ENCODE measurements at regions not wholly inside any gene's neighbourhood (a gene's known extent, or its start where the extent isn't known, plus 50 kb on each side); places are given as distances from the start of the nearest gene placed in this dataset.
A peak's percentile ranks its signal among the peaks of the same experiment; 100 is the strongest.

DNA sequence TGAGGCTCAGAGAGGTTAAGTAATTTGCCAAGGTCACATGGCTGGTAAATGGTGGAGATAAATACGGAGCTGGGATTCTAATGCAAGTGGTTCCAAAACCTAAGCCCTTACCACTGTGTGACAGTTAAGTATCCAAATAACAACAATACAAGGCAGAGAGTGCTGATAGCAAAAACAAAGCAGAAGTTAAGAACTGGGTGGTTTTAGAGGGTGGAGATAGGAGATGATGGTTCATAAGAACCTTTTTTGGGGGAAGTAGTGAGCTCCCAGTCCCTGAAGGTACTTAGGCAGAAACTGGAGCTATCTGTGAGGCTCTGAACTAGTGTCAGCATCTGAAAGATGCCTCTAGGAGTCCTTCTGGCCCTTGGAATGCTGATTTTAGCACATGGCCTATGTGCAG lies 56.2 kb upstream of the UBE2L5 start:
- no peak for DNase-seq (ENCODE audit: low read depth)
- TF ChIP-seq, protein P1, sequence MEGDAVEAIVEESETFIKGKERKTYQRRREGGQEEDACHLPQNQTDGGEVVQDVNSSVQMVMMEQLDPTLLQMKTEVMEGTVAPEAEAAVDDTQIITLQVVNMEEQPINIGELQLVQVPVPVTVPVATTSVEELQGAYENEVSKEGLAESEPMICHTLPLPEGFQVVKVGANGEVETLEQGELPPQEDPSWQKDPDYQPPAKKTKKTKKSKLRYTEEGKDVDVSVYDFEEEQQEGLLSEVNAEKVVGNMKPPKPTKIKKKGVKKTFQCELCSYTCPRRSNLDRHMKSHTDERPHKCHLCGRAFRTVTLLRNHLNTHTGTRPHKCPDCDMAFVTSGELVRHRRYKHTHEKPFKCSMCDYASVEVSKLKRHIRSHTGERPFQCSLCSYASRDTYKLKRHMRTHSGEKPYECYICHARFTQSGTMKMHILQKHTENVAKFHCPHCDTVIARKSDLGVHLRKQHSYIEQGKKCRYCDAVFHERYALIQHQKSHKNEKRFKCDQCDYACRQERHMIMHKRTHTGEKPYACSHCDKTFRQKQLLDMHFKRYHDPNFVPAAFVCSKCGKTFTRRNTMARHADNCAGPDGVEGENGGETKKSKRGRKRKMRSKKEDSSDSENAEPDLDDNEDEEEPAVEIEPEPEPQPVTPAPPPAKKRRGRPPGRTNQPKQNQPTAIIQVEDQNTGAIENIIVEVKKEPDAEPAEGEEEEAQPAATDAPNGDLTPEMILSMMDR (IDR thresholded peaks at IDR 0.05; ENCODE audit: insufficient read depth, low read depth, low read length, missing control alignments) = no peak
- H3K4me3 ChIP-seq (ENCODE audit: low read depth, low read length) = no peak overlapping the region

- no peak overlapping the region for H3K4me3 ChIP-seq (ENCODE audit: low read depth, low read length)
- TF ChIP-seq, protein P1 (IDR thresholded peaks at IDR 0.05; ENCODE audit: insufficient read depth, low read depth, low read length, missing control alignments) = no peak
- DNase-seq (ENCODE audit: low read depth) = no peak
Observed at GRCh38 chr13:30367296-30367695, 55.0 kb upstream of the UBE2L5 start.

DNA sequence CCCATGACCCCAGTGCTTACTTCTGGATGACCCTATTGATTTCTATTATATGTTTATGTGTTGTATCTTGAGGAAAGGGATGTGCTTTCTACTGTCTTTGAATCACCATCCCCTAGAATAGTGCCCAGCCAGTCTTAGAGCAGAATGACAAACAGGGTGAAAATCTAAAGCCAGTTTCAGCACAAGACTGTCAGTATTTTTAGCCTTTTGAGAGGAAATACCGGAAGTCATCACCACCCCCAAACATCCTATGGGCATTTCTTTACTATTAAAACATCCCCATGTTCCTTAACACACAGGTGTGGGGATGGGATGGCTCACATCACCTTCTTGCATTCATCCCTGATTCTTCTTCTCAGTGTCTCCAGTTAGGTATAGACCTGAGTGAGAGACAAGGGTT lies 52.1 kb upstream of the UBE2L5 start:
- peak; percentile 36 for DNase-seq (ENCODE audit: low read depth)
- TF ChIP-seq, protein P1 (IDR thresholded peaks at IDR 0.05; ENCODE audit: insufficient read depth, low read depth, low read length, missing control alignments) = no peak
- no peak overlapping the region for H3K4me3 ChIP-seq (ENCODE audit: low read depth, low read length)

- peak overlapping the region; percentile 1; the same call in 1 of the 2 replicates for H3K4me3 ChIP-seq (ENCODE audit: low read depth, low read length)
- no peak for DNase-seq (ENCODE audit: low read depth)
- TF ChIP-seq, protein P1 (IDR thresholded peaks at IDR 0.05; ENCODE audit: insufficient read depth, low read depth, low read length, missing control alignments) = no peak
Observed at GRCh38 chr13:30370916-30371521, 51.3 kb upstream of the UBE2L5 start.

GRCh38 chr13:30371649-30372265 lies 50.5 kb upstream of the UBE2L5 start:
- peak overlapping the region; percentile 73 for H3K4me3 ChIP-seq (ENCODE audit: low read depth, low read length)
- DNase-seq (ENCODE audit: low read depth) = peak; percentile 97
- TF ChIP-seq, protein P1 (IDR thresholded peaks at IDR 0.05; ENCODE audit: insufficient read depth, low read depth, low read length, missing control alignments) = no peak
